HG03175 (cell line): ENCODE measurements at regions not wholly inside any gene's neighbourhood (a gene's known extent, or its start where the extent isn't known, plus 50 kb on each side); places are given as distances from the start of the nearest gene placed in this dataset.
"Not testable (repeated sequence)": the region's sequence is repeated elsewhere in the genome, so short reads cannot be mapped to it uniquely, and the experiment has no call there.

ENCODE experiments used
- ATAC-seq: cut with Tn5 transposase; IDR thresholded peaks from one replicate; pipeline ENCODE4 v1.9.1; 2021; ENCODE audit warnings: mild to moderate bottlenecking, moderate library complexity; ENCODE audit not compliant: unreplicated experiment

GRCh38 chrX:123036401-123036800, 147.7 kb upstream of the GRIA3 start:
- no peak for ATAC-seq

DNA sequence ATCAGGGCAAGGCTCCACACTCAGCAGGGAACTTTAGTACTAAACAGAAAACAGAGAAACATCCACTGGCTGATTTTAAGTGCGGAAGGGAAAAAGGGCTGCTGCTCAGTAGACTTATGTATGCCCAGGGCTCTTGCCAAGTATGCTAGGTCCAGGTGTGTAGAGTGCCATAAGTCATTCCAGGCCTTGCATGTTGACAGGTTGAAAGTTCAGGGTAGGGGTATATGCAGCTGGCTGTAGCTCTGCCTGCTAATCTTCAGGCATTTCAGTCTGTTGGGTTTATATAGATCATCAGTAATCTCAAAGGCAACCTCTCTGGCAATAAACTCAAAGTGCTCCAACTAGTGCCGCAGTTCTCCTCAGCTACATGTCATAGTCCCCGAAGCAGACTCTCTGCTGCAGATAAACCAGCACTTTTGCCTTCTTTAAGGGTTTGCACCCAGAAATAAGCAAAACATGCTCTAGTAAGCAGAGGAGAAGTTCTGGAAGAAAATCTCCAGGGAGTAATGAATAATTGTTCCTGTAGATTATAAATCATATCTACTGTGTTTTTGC, 134.9 kb upstream of the GRIA3 start:
- ATAC-seq: no peak

DNA sequence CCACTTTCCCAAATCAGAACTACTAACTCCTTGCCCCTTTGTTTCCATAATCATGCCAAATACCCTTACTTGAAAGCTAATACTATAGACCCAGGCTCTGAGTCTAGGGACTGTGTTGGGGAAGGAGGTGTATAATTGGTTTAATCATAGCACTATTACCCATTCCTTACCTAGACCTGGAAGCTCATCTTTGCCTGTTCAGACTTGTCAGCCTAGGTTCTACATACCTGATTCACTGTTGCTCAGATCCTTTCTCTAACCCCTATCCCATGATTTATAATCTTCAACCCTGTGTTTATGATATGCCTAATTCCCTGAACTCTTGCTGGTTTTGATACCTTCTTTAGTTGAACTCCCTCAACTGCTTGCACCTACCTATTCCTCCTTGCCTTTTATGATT, 123.1 kb upstream of the GRIA3 start:
- ATAC-seq: no peak

- ATAC-seq: no peak
These were observed 120.0 kb upstream of the GRIA3 start for GRCh38 chrX:123064053-123064452.

GRCh38 chrX:123072686-123073385, 111.2 kb upstream of the GRIA3 start:
- no peak for ATAC-seq

- no peak for ATAC-seq
These were observed 108.0 kb upstream of the GRIA3 start for GRCh38 chrX:123075947-123076561.

- ATAC-seq: no peak
These were observed 106.4 kb upstream of the GRIA3 start for GRCh38 chrX:123077631-123078030.

DNA sequence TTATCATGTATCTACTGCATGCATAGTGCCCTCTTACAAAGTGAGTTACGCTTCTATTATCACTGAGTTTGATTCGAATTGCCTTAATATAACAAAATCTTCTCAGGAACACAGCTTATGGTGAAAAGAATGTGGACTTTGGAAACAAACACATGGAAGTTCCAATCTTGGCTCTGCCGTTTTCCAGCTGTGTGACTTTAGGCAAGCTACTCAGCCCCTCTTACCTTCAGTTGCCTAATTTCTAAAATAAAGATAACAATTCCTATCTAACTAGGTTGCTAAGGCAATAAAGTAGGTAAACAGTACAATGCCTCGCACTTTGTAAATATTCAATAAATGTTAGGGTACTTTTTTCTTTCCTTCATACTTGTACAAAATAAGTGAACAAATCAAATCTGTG, 104.0 kb upstream of the GRIA3 start:
- ATAC-seq: no peak

- no peak for ATAC-seq
These were observed 102.3 kb upstream of the GRIA3 start for GRCh38 chrX:123081776-123082175.

DNA sequence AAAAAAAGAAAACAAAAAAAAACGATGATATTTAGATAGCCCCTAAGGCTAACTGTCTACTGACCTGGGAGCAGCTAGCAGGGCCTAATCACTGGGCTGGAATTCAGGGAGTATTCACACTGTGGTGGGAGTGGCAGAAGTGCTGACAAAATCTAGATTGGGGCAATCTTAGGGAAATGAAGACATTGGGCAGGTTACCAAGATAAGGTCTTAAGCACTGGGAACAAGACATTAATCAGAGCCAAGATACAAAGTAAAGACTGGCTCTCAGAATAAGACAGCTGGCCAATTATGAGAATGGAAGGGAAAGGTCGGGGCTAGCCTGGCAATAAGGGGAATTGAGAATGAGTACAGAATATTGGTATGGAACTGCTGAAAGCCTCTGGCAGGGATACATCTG, 100.2 kb upstream of the GRIA3 start:
- ATAC-seq: no peak

GRCh38 chrX:123084797-123085196, 99.3 kb upstream of the GRIA3 start:
- no peak for ATAC-seq

DNA sequence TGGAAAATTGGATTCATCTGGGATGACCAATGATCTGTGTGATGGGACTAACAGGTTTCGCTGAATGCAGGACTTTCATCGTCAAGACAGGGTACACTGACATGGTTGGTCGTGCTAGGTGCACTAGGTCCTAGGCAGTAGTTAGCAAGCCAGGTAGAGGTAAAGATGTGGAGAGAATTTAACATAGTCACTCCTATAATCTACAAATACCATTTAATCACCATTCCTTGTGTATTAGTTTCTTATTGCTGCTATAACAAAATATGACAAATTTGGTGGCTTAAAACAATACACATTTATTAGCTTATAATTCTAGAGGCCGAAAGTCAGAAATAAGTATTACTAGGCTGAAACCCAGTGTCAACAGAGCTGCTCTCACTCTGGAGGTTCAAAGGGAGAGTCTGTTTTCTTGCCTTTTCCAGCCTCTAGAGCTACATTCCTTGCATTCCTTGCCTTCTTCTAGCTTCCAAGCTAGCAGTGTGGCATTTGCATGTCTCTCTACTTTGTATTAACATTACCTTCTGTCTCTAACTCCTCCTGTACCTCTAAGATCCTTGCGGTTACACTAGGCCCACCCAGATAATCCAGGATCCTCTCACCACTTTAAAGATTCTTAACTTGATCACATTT, 98.7 kb upstream of the GRIA3 start:
- ATAC-seq: no peak

DNA sequence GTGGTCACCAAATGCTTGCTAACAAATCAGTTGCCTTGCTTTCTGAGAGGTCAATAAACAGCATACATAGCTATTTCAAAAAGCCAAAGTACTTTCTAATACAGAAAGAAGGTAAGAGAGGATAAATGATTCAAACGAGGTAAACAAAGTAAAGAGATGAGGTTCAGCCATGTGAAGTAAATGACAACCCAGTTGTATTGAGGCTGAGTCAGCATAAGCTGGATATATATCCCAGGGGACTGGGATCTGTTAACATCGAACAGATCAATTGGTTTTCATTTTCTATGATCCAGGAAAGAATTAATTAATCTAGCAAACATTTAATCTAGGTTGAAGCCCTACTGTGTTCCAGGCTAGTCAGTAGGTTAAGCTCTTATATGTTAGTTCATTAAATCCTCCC, 97.3 kb upstream of the GRIA3 start:
- no peak for ATAC-seq

- no peak for ATAC-seq
These were observed 96.8 kb upstream of the GRIA3 start for GRCh38 chrX:123087326-123087725.

DNA sequence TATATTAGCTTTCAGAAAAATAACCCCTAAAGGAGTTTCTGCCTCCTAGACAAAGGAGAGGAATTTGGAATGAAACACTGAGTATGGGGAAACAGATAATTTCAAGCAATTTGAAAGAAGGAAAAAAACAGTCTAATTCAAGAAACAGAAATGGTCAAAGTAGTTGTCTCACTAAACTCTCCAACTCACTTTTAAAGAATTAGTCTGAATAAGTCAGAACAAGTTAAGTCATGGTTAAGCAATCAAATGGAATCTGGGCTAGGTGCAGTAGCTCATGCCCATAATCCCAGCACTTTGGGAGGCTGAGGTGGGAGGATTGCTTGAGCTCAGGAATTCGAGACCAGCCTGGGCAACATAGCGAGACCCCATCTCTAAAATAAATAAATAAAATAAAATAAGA, 95.7 kb upstream of the GRIA3 start:
- ATAC-seq: no peak

GRCh38 chrX:123088930-123089329, 95.1 kb upstream of the GRIA3 start:
- no peak for ATAC-seq

DNA sequence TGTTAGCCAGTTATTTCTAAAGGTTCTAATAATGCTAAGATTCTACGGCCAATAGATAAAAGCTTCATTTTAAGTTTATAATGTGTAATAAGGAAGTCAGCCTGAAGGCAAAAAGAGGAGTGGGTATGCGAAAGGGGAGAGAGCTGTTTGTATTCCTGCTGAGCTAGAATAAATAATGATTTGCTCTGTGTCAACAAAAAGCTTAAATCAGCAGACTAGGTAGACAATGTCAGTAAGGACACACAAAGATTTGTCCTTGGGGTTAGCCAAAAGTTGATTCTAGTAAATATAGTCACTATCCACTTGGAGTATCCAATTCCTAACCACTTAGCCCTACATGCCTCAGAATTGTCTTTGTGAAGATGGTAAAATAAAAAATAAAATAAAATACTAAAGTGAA, 90.3 kb upstream of the GRIA3 start:
- no peak for ATAC-seq

DNA sequence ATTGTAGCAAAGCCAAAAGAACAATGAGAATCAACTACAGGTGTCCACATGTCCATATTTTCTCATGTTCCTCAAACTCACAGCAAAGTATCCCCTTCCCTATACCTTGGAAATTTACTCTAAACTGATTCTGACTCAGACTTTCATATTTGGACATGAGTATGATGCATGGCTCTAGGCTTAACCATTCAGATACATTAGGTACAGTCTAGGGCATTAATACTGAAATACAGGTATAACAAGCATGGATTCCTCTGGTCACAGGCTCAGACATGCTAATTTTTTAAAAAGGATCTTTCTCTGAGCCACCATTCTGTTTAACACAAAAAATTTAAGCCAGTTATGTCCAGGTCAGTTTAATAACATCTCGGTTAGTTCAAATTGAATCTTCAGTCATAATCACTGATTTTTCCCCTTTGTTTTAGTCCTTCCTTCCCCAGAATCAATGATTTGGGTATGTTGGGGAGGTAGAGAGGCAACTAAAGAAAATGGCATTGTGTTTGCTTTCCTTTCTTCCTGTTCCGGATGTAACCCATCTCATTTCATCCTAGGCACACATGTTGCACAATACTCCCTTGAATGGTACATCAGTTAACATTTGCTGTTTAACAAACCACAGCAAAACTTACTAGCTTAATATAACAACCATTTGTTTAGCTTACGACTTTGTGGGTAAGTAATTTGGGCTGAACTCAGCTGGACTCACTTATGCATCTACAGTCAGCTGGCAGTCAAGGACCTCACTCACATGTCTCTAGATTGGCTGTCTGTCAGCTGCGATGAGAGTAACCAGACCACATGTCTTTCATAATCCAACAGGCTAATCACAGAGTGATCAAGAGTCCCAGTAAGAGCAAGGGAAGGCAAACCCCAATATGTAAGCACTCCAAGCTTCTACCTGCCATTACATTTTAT, 75.3 kb upstream of the GRIA3 start:
- no peak for ATAC-seq

GRCh38 chrX:123121241-123121640, 62.8 kb upstream of the GRIA3 start:
- no peak for ATAC-seq

- ATAC-seq: not testable (repeated sequence)
These were observed 54.3 kb upstream of the GRIA3 start for GRCh38 chrX:123129805-123130204.
